ENCODE measurements at regions not wholly inside any gene's neighbourhood (a gene's known extent, or its start where the extent isn't known, plus 50 kb on each side); places are given as distances from the start of the nearest gene placed in this dataset.

GRCh38 chr7:9022456-9022855 is 589.0 kb downstream of the NXPH1 start:
- TF ChIP-seq, protein P1, sequence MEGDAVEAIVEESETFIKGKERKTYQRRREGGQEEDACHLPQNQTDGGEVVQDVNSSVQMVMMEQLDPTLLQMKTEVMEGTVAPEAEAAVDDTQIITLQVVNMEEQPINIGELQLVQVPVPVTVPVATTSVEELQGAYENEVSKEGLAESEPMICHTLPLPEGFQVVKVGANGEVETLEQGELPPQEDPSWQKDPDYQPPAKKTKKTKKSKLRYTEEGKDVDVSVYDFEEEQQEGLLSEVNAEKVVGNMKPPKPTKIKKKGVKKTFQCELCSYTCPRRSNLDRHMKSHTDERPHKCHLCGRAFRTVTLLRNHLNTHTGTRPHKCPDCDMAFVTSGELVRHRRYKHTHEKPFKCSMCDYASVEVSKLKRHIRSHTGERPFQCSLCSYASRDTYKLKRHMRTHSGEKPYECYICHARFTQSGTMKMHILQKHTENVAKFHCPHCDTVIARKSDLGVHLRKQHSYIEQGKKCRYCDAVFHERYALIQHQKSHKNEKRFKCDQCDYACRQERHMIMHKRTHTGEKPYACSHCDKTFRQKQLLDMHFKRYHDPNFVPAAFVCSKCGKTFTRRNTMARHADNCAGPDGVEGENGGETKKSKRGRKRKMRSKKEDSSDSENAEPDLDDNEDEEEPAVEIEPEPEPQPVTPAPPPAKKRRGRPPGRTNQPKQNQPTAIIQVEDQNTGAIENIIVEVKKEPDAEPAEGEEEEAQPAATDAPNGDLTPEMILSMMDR (IDR thresholded peaks at IDR 0.05) = no peak
- no peak for TF ChIP-seq POLR2A (IDR thresholded peaks at IDR 0.05)
- TF ChIP-seq EP300 (IDR thresholded peaks at IDR 0.05) = no peak
